Transverse colon (tissue), 4 donors: ENCODE measurements at regions not wholly inside any gene's neighbourhood (a gene's known extent, or its start where the extent isn't known, plus 50 kb on each side); places are given as distances from the start of the nearest gene placed in this dataset.

Source experiments
- DNase-seq: peaks from one replicate; pipeline ENCODE4 v3.0.0-alpha.2; 2019
- H3K27ac ChIP-seq, 4 donors: fragments of 200-600 bp; sonication (generic); 2 replicates each; pipeline ENCODE4 v1.5.1; 2016 to 2018; ENCODE audit warnings: inconsistent platforms in 4 of 4
- H3K27me3 ChIP-seq: fragments of 200-600 bp; sonication (generic); 2 replicates; pipeline ENCODE4 v1.5.1; 2017; ENCODE audit warnings: inconsistent platforms
- H3K36me3 ChIP-seq, 4 donors: fragments of 200-600 bp; sonication (generic); 2 replicates each; pipeline ENCODE4 v1.5.1; 2017 to 2019; ENCODE audit warnings: inconsistent platforms in 4 of 4
- H3K4me1 ChIP-seq, 4 donors: fragments of 200-600 bp; sonication (generic); 2 replicates each; pipeline ENCODE4 v1.5.1; 2017 to 2020; ENCODE audit warnings: inconsistent platforms in 4 of 4
- H3K4me3 ChIP-seq, 4 donors: fragments of 200-600 bp; sonication (generic); 1 replicate in 1 of 4; 2 replicates in 3 of 4; pipeline versions ENCODE4 v1.5.1 to v1.6.1; 2017 to 2019; ENCODE audit warnings: inconsistent platforms in 4 of 4
- H3K9me3 ChIP-seq, 2 donors: fragments of 200-600 bp; sonication (generic); 2 replicates each; pipeline ENCODE4 v1.5.1; 2017 to 2019; ENCODE audit warnings: inconsistent platforms in 2 of 2
- CTCF ChIP-seq, 5 experiments: fragments of 200-600 bp in 3 of 5; fragments of 450-650 bp in 2 of 5; sonication (generic) in 3 of 5; IDR thresholded peaks; 1 replicate in 2 of 5; 2 replicates in 3 of 5; pipeline ENCODE4 v1.5.1; 2016 to 2017; ENCODE audit warnings: antibody characterized with exemption in 5 of 5, inconsistent platforms in 3 of 5, mild to moderate bottlenecking in 2 of 5, moderate library complexity in 1 of 5
- EP300 ChIP-seq: sonication (generic); formaldehyde crosslinking; IDR thresholded peaks from one replicate; pipeline ENCODE4 v1.6.1; 2017; ENCODE audit warnings: antibody characterized with exemption, low read depth
- POLR2A ChIP-seq: fragments of 450-650 bp; IDR thresholded peaks from one replicate; pipeline ENCODE4 v1.6.1; 2016; ENCODE audit warnings: antibody characterized with exemption, mild to moderate bottlenecking, moderate library complexity
- POLR2AphosphoS5 ChIP-seq, 3 donors: sonication (generic); formaldehyde crosslinking; IDR thresholded peaks; one replicate each; pipeline ENCODE4 v1.6.1; 2016; ENCODE audit warnings: antibody characterized with exemption in 3 of 3
- WGBS, 2 donors: methylation state at CpG; one replicate each; pipeline ENCODE4 v1.1.5; 2018; ENCODE audit warnings: low coverage in 1 of 2; 5-methylcytosine and 5-hydroxymethylcytosine counted together
- in situ Hi-C, 4 donors: fragments of 200-750 bp; cut with MboI; loops; one replicate each; pipeline versions ENCODE4 v1.15.0 to v1.15.1; 2017; ENCODE audit warnings: low sequenced_read_pairs in 3 of 4, low pct_ligation_motif_present in 1 of 4, low pct_unique_long_range_greater_than_20kb in 1 of 4
- intact Hi-C: fragments of 100-400 bp; cut with DNase I; formaldehyde crosslinking; loops from one replicate; pipeline ENCODE4 v1.15.1; 2023; ENCODE audit warnings: low total_unique reads

GRCh38 chr13:53439439-53440225 is 411.0 kb downstream of the OLFM4 start:
- TF ChIP-seq POLR2A (no peak), POLR2AphosphoS5 (IDR thresholded peaks at IDR 0.05) (no peak), EP300 (no peak), CTCF (IDR thresholded peaks at IDR 0.05) (no peak)
- Histone ChIP-seq H3K36me3 (no peaks in the 10 kb centered on the region), H3K4me3 (no peak overlapping the region), H3K27ac (no peak overlapping the region), H3K9me3 (no peaks in the 10 kb centered on the region), H3K27me3 (no peaks in the 10 kb centered on the region), H3K4me1 (no peaks in the 10 kb centered on the region)
- 91% methylated on average over 16 of the region's 20 CpGs; no CpG with 5 or more reads in 1 of the 2 donors for WGBS, 2 donors
- in situ Hi-C loops: no loop called here
- no peak for DNase-seq
- intact Hi-C loops: no loop called here

- Histone ChIP-seq H3K9me3 (no peaks in the 10 kb centered on the region), H3K4me3 (no peak overlapping the region), H3K36me3 (no peaks in the 10 kb centered on the region), H3K4me1 (no peaks in the 10 kb centered on the region), H3K27me3 (no peaks in the 10 kb centered on the region), H3K27ac (no peak overlapping the region)
- DNase-seq: no peak
- no peak for TF ChIP-seq POLR2AphosphoS5 (IDR thresholded peaks at IDR 0.05)
- no peak for TF ChIP-seq CTCF (IDR thresholded peaks at IDR 0.05)
- TF ChIP-seq EP300: no peak
- no peak for TF ChIP-seq POLR2A
- intact Hi-C loops: no loop called here
- in situ Hi-C loops: no loop called here
- WGBS, 2 donors: 78 to 85% methylated on average over 2 to 5 of the region's 5 CpGs
These were observed 414.4 kb downstream of the OLFM4 start for GRCh38 chr13:53442979-53443378.

GRCh38 chr13:53445686-53446085 is 417.1 kb downstream of the OLFM4 start:
- in situ Hi-C loops (no loop called here), intact Hi-C loops (no loop called here)
- Histone ChIP-seq H3K36me3 (no peaks in the 10 kb centered on the region), H3K4me3 (no peak overlapping the region), H3K27me3 (no peaks in the 10 kb centered on the region), H3K9me3 (no peaks in the 10 kb centered on the region), H3K4me1 (no peaks in the 10 kb centered on the region), H3K27ac (no peak overlapping the region)
- no peak for TF ChIP-seq EP300
- TF ChIP-seq POLR2AphosphoS5 (IDR thresholded peaks at IDR 0.05): peak in 1 of 3 donors; percentile 9
- 39 to 67% methylated on average over 1 of the region's 1 CpG for WGBS, 2 donors
- DNase-seq: peak; percentile 24

- in situ Hi-C loops (no loop called here), intact Hi-C loops (loop anchor here (1.0 kb wide), 1 partner anchor 46 kb away; no protein-coding TSS in a partner anchor)
- no peaks in the 10 kb centered on the region for H3K9me3 ChIP-seq
- TF ChIP-seq CTCF (IDR thresholded peaks at IDR 0.05) (no peak), POLR2A (no peak), EP300 (no peak)
- no peak for DNase-seq
- no peaks in the 10 kb centered on the region for H3K4me1 ChIP-seq
- 85 to 88% methylated on average over 2 to 4 of the region's 4 CpGs for WGBS, 2 donors
- no peaks in the 10 kb centered on the region for H3K27me3 ChIP-seq
- no peak overlapping the region for H3K4me3 ChIP-seq
- H3K36me3 ChIP-seq: no peaks in the 10 kb centered on the region
- no peak overlapping the region for H3K27ac ChIP-seq
These were observed 418.8 kb downstream of the OLFM4 start for GRCh38 chr13:53447456-53447855.
